ENCODE measurements at regions not wholly inside any gene's neighbourhood (a gene's known extent, or its start where the extent isn't known, plus 50 kb on each side); places are given as distances from the start of the nearest gene placed in this dataset.
"Not testable (repeated sequence)": the region's sequence is repeated elsewhere in the genome, so short reads cannot be mapped to it uniquely, and the experiment has no call there.

DNA sequence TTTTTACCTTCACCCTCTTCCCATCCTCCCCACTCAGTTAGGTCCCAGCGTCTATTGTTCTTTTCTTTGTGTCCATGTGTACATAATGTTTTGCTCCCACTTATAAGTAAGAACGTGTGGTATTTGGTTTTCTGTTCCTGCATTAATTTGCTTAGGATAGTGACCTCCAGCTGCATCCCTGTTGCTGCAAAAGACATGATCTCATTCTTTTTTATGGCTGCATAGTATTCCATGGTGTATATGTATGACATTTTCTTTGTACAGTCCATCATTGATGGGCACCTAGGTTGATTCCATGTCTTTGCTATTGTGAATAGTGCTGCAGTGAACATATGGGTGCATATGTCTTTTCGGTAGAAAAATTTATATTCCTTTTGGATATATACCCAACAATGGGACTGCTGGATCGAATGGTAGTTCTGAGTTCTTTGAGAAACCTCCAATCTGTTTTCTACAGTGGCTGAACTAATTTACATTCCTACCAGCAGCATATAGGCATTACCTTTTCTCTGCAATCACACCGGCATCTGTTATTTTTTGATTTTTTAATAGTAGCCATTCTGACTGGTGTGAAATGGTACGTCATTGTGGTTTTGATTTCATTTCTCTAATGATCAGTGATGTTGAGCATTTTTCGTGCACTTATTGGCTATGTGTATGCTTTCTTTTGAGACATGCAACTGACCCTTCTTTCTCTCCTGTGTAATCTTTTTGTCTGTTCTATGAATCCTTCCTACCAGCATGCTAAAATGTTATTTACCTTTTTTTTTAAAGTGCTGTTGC lies 279.7 kb upstream of the AMIGO2 start:
- no peaks in the 10 kb centered on the region for H3K36me3 ChIP-seq
- no peak overlapping the region for H3K27ac ChIP-seq
- no peaks in the 10 kb centered on the region for H3K27me3 ChIP-seq
- H3K4me1 ChIP-seq = peaks cover 0 to 5% of the 10 kb centered on the region in 2 donors
- TF ChIP-seq, protein P1, sequence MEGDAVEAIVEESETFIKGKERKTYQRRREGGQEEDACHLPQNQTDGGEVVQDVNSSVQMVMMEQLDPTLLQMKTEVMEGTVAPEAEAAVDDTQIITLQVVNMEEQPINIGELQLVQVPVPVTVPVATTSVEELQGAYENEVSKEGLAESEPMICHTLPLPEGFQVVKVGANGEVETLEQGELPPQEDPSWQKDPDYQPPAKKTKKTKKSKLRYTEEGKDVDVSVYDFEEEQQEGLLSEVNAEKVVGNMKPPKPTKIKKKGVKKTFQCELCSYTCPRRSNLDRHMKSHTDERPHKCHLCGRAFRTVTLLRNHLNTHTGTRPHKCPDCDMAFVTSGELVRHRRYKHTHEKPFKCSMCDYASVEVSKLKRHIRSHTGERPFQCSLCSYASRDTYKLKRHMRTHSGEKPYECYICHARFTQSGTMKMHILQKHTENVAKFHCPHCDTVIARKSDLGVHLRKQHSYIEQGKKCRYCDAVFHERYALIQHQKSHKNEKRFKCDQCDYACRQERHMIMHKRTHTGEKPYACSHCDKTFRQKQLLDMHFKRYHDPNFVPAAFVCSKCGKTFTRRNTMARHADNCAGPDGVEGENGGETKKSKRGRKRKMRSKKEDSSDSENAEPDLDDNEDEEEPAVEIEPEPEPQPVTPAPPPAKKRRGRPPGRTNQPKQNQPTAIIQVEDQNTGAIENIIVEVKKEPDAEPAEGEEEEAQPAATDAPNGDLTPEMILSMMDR (IDR thresholded peaks at IDR 0.05) = no peak
- peaks cover 0 to 4% of the 10 kb centered on the region in 2 donors for H3K9me3 ChIP-seq
- DNase-seq (ENCODE audit: low spot score) = no peak
- no peak overlapping the region for H3K4me3 ChIP-seq

DNA sequence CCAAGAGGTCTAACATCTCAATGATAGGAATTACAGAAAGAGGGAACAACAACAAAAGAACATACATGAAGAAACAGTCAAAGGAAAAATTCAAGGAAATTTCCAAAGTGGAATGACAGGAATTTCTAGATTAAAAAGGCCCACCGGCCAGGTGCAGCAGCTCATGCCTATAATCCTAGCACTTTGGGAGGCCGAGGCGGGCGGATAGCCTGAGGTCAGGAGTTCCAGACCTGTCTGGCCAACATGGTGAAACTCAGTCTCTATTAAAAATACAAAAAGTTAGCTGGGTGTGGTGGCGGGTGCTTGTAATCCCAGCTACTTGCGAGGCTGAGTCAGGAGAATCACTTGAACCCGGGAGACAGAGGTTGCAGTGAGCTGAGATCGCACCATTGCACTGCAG lies 277.2 kb upstream of the AMIGO2 start:
- DNase-seq (ENCODE audit: low spot score); H3K36me3 ChIP-seq; H3K27me3 ChIP-seq; H3K27ac ChIP-seq; H3K4me3 ChIP-seq; H3K4me1 ChIP-seq; H3K9me3 ChIP-seq: not testable (repeated sequence)

DNA sequence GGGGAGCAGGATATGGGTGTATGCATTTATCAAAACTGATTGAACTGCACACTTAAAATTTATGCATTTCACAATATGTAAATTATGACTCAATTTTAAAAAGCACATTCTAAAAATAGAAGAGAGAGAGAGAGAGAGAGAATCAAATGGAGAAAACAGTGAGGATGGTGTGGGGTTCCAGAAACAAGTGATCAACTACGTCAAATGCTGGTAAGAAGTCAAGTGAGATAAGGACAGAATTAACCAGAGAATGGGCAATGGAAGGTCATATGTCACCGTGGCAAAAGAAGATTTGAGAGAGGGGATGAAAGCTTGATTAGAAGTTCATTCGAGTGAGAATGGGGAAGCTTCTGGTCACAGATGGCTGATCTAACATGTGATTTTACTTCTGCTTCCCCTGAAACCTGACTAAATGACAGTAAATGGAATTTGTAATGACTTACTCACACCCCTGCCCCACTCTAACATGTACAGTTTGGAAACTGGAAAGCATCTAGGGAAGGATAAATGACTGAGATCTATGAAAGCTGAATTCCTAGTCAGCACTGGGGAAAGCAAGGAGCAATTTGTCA lies 276.5 kb upstream of the AMIGO2 start:
- Histone ChIP-seq H3K4me3 (no peak overlapping the region), H3K27me3 (no peaks in the 10 kb centered on the region), H3K4me1 (peaks cover 0 to 5% of the 10 kb centered on the region in 2 donors), H3K36me3 (no peaks in the 10 kb centered on the region), H3K27ac (no peak overlapping the region), H3K9me3 (peaks cover 0 to 5% of the 10 kb centered on the region in 2 donors)
- TF ChIP-seq, protein P1 (IDR thresholded peaks at IDR 0.05) = no peak
- DNase-seq (ENCODE audit: low spot score) = no peak

DNA sequence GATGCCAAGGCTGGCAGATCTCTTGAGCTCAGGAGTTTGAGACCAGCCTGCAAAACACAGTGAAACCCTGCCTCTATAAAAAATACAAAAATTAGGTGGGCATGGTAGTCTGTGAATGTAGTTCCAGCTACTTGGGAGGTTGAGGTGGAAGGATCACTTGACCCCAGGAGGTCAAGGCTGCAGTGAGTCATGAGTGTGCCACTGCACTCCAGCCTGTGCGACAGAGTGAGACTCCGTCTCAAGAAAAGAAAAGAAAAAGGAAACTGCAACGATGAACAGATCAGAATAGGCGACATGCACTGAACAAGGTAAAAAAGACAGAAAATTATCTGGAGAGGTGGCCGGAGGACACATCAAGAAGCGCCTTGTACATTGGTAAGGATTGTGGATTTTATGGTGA lies 273.7 kb upstream of the AMIGO2 start:
- TF ChIP-seq, protein P1 (IDR thresholded peaks at IDR 0.05) = no peak
- no peak overlapping the region for H3K4me3 ChIP-seq

DNA sequence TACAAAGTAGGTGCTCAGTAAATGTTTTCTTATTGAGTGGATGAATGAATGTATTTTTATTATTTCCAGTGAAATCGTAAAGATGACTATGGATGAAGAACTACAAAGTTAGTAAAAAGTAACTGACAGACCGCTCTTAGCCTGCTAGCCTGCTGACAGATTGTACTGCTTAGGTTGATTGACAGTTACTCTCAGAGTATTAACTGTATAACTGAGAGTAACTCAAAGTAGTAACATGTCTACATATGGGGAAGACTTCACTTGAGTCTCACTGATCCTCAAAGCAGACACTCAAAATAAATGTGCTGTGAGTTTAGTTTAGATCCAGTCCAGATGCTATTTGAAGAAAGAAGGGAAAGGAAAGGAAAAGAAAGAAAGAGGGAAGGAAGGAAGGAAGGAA lies 272.3 kb upstream of the AMIGO2 start:
- no peaks in the 10 kb centered on the region for H3K4me1 ChIP-seq
- no peak overlapping the region for H3K4me3 ChIP-seq
- no peaks in the 10 kb centered on the region for H3K27me3 ChIP-seq
- DNase-seq (ENCODE audit: low spot score) = no peak
- TF ChIP-seq, protein P1 (IDR thresholded peaks at IDR 0.05) = no peak
- H3K27ac ChIP-seq = no peak overlapping the region
- peaks cover 0 to 5% of the 10 kb centered on the region in 2 donors for H3K9me3 ChIP-seq
- no peaks in the 10 kb centered on the region for H3K36me3 ChIP-seq

More for the DNA sequence above, 273.7 kb upstream of the AMIGO2 start:
- H3K9me3 ChIP-seq = peaks cover 0 to 5% of the 10 kb centered on the region in 2 donors
- no peaks in the 10 kb centered on the region for H3K36me3 ChIP-seq
- no peaks in the 10 kb centered on the region for H3K27me3 ChIP-seq
- H3K27ac ChIP-seq = no peak overlapping the region
- no peaks in the 10 kb centered on the region for H3K4me1 ChIP-seq
- DNase-seq (ENCODE audit: low spot score) = no peak

DNA sequence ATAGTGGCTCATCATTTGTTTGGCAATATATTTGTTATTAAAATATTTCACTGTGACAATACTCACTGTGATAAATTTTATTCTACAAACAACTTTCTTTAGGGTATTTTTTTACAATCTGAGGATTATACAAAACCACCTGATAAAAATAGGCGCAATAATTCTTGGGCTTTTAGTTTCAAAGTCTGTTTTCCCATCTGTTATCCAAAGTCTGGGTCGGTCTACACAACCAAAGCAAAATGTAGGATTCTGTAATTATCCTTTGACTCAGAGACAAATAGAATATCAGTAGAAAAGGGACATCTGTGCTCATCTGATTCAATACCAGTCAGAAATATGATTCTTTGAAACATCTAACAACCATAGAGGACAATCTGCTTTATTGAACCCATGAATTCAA lies 271.8 kb upstream of the AMIGO2 start:
- Histone ChIP-seq H3K36me3 (no peaks in the 10 kb centered on the region), H3K4me1 (no peaks in the 10 kb centered on the region), H3K4me3 (no peak overlapping the region), H3K27ac (no peak overlapping the region), H3K27me3 (no peaks in the 10 kb centered on the region), H3K9me3 (peaks cover 0 to 5% of the 10 kb centered on the region in 2 donors)
- TF ChIP-seq, protein P1 (IDR thresholded peaks at IDR 0.05) = no peak
- no peak for DNase-seq (ENCODE audit: low spot score)
